Activated CD8-positive, alpha-beta T cell treated with anti-CD3 and anti-CD28 coated beads, Interleukin-2, amount 10 ng/mL, durations not matched to agents 7 days and 5 days (primary cell): ENCODE measurements at regions not wholly inside any gene's neighbourhood (a gene's known extent, or its start where the extent isn't known, plus 50 kb on each side); places are given as distances from the start of the nearest gene placed in this dataset.

Experiments
- ATAC-seq: fragments of 150-1000 bp; cut with Tn5 transposase; one replicate; pipeline ENCODE4 v1.10.0; 2021; ENCODE audit warnings: moderate library complexity
- CTCF ChIA-PET: fragments of 350-600 bp; sonication (Branson Sonifier 250); formaldehyde crosslinking; loops from one replicate; lab custom pipeline; 2021; ENCODE audit warnings: antibody characterized with exemption; lab: Charles Lee
- POLR2A ChIA-PET: fragments of 350-600 bp; sonication (Branson Sonifier 250); formaldehyde crosslinking; loops from one replicate; lab custom pipeline; 2021; ENCODE audit warnings: antibody characterized with exemption; lab: Charles Lee
- DNase-seq: peaks from one replicate; pipeline ENCODE4 v3.0.0-alpha.2; 2020
- H3K27ac Mint-ChIP-seq: one replicate; pipeline ENCODE4 v1.8.0; 2021; ENCODE audit warnings: mild to moderate bottlenecking, mixed read lengths
- H3K27me3 Mint-ChIP-seq: one replicate; pipeline ENCODE4 v1.8.0; 2021; ENCODE audit warnings: low read depth, mixed read lengths
- H3K36me3 Mint-ChIP-seq: one replicate; pipeline ENCODE4 v1.8.0; 2021; ENCODE audit warnings: low read depth, mixed read lengths
- H3K4me1 Mint-ChIP-seq: one replicate; pipeline ENCODE4 v1.8.0; 2021; ENCODE audit warnings: low read depth, mixed read lengths
- H3K4me3 Mint-ChIP-seq: one replicate; pipeline ENCODE4 v1.8.0; 2021; ENCODE audit warnings: mild to moderate bottlenecking, mixed read lengths
- H3K9me3 Mint-ChIP-seq: one replicate; pipeline ENCODE4 v1.8.0; 2022; ENCODE audit warnings: mixed read lengths; ENCODE audit not compliant: insufficient read depth

GRCh38 chr1:199789141-199789540 is 238.4 kb upstream of the NR5A2 start:
- H3K27me3 Mint-ChIP-seq = peaks cover 6% of the 10 kb centered on the region
- H3K4me1 Mint-ChIP-seq = no peaks in the 10 kb centered on the region
- H3K36me3 Mint-ChIP-seq = no peaks in the 10 kb centered on the region
- H3K4me3 Mint-ChIP-seq = no peak overlapping the region
- no peak for DNase-seq
- H3K27ac Mint-ChIP-seq = no peak overlapping the region
- POLR2A ChIA-PET = no interaction called here
- no peak for ATAC-seq
- CTCF ChIA-PET = no interaction called here
- no peaks in the 10 kb centered on the region for H3K9me3 Mint-ChIP-seq

GRCh38 chr1:199791495-199791894 is 236.0 kb upstream of the NR5A2 start:
- Mint-ChIP-seq H3K4me3 (no peak overlapping the region), H3K36me3 (no peaks in the 10 kb centered on the region), H3K27me3 (peaks cover 2% of the 10 kb centered on the region), H3K4me1 (no peaks in the 10 kb centered on the region), H3K27ac (no peak overlapping the region), H3K9me3 (no peaks in the 10 kb centered on the region)
- POLR2A ChIA-PET = no interaction called here
- no peak for DNase-seq
- ATAC-seq = no peak
- CTCF ChIA-PET = no interaction called here

- DNase-seq = no peak
- H3K36me3 Mint-ChIP-seq = no peaks in the 10 kb centered on the region
- no peaks in the 10 kb centered on the region for H3K4me1 Mint-ChIP-seq
- no peaks in the 10 kb centered on the region for H3K9me3 Mint-ChIP-seq
- POLR2A ChIA-PET = no interaction called here
- peaks cover 2% of the 10 kb centered on the region for H3K27me3 Mint-ChIP-seq
- CTCF ChIA-PET = no interaction called here
- H3K27ac Mint-ChIP-seq = no peak overlapping the region
- H3K4me3 Mint-ChIP-seq = no peak overlapping the region
- no peak for ATAC-seq
These were observed 234.6 kb upstream of the NR5A2 start for GRCh38 chr1:199792874-199793273.

- H3K4me1 Mint-ChIP-seq = no peaks in the 10 kb centered on the region
- H3K36me3 Mint-ChIP-seq = no peaks in the 10 kb centered on the region
- no peak for ATAC-seq
- H3K9me3 Mint-ChIP-seq = no peaks in the 10 kb centered on the region
- peaks cover 2% of the 10 kb centered on the region for H3K27me3 Mint-ChIP-seq
- H3K27ac Mint-ChIP-seq = no peak overlapping the region
- DNase-seq = no peak
- no peak overlapping the region for H3K4me3 Mint-ChIP-seq
- ChIA-PET POLR2A (no interaction called here), CTCF (no interaction called here)
These were observed 233.2 kb upstream of the NR5A2 start for GRCh38 chr1:199794105-199794863.

- no peaks in the 10 kb centered on the region for H3K4me1 Mint-ChIP-seq
- CTCF ChIA-PET = no interaction called here
- peaks cover 7% of the 10 kb centered on the region for H3K27me3 Mint-ChIP-seq
- DNase-seq (no peak), ATAC-seq (no peak)
- POLR2A ChIA-PET = no interaction called here
- no peaks in the 10 kb centered on the region for H3K9me3 Mint-ChIP-seq
- no peaks in the 10 kb centered on the region for H3K36me3 Mint-ChIP-seq
- H3K4me3 Mint-ChIP-seq = no peak overlapping the region
- no peak overlapping the region for H3K27ac Mint-ChIP-seq
These were observed 228.4 kb upstream of the NR5A2 start for GRCh38 chr1:199799116-199799515.

- no peaks in the 10 kb centered on the region for H3K36me3 Mint-ChIP-seq
- DNase-seq (no peak), ATAC-seq (no peak)
- H3K27me3 Mint-ChIP-seq = peaks cover 7% of the 10 kb centered on the region
- H3K9me3 Mint-ChIP-seq = no peaks in the 10 kb centered on the region
- CTCF ChIA-PET = no interaction called here
- POLR2A ChIA-PET = no interaction called here
- H3K4me3 Mint-ChIP-seq = no peak overlapping the region
- no peak overlapping the region for H3K27ac Mint-ChIP-seq
- H3K4me1 Mint-ChIP-seq = no peaks in the 10 kb centered on the region
These were observed 223.0 kb upstream of the NR5A2 start for GRCh38 chr1:199804526-199804925.

GRCh38 chr1:199808110-199808870 is 219.2 kb upstream of the NR5A2 start:
- no peaks in the 10 kb centered on the region for H3K9me3 Mint-ChIP-seq
- H3K4me3 Mint-ChIP-seq = no peak overlapping the region
- CTCF ChIA-PET = no interaction called here
- no peak overlapping the region for H3K27ac Mint-ChIP-seq
- no peaks in the 10 kb centered on the region for H3K36me3 Mint-ChIP-seq
- DNase-seq (no peak), ATAC-seq (no peak)
- no peaks in the 10 kb centered on the region for H3K4me1 Mint-ChIP-seq
- POLR2A ChIA-PET = no interaction called here
- peaks cover 3% of the 10 kb centered on the region for H3K27me3 Mint-ChIP-seq

GRCh38 chr1:199809311-199809710 is 218.2 kb upstream of the NR5A2 start:
- Mint-ChIP-seq H3K36me3 (no peaks in the 10 kb centered on the region), H3K9me3 (no peaks in the 10 kb centered on the region), H3K4me3 (no peak overlapping the region), H3K27ac (no peak overlapping the region), H3K4me1 (no peaks in the 10 kb centered on the region), H3K27me3 (peaks cover 3% of the 10 kb centered on the region)
- POLR2A ChIA-PET = no interaction called here
- DNase-seq = no peak
- ATAC-seq = no peak
- CTCF ChIA-PET = no interaction called here

GRCh38 chr1:199811163-199811562 is 216.3 kb upstream of the NR5A2 start:
- Mint-ChIP-seq H3K4me3 (no peak overlapping the region), H3K27me3 (peaks cover 3% of the 10 kb centered on the region), H3K4me1 (no peaks in the 10 kb centered on the region), H3K9me3 (no peaks in the 10 kb centered on the region), H3K36me3 (no peaks in the 10 kb centered on the region), H3K27ac (no peak overlapping the region)
- CTCF ChIA-PET = interaction anchor here (0.7 kb wide), 1 partner anchor 10 kb away, joined by 3 read pairs; no protein-coding TSS in a partner anchor
- no peak for ATAC-seq
- no peak for DNase-seq
- POLR2A ChIA-PET = no interaction called here

- no peak overlapping the region for H3K27ac Mint-ChIP-seq
- ATAC-seq = no peak
- CTCF ChIA-PET = no interaction called here
These were observed 214.3 kb upstream of the NR5A2 start for GRCh38 chr1:199813198-199813597.

GRCh38 chr1:199815947-199816346 is 211.6 kb upstream of the NR5A2 start:
- peaks cover 6% of the 10 kb centered on the region for H3K27me3 Mint-ChIP-seq
- no peak for DNase-seq
- H3K36me3 Mint-ChIP-seq = no peaks in the 10 kb centered on the region
- no peak overlapping the region for H3K27ac Mint-ChIP-seq
- ATAC-seq = no peak
- CTCF ChIA-PET = no interaction called here
- H3K9me3 Mint-ChIP-seq = no peaks in the 10 kb centered on the region
- no peak overlapping the region for H3K4me3 Mint-ChIP-seq
- H3K4me1 Mint-ChIP-seq = no peaks in the 10 kb centered on the region
- POLR2A ChIA-PET = no interaction called here

More at GRCh38 chr1:199813198-199813597, 214.3 kb upstream of the NR5A2 start:
- Mint-ChIP-seq H3K36me3 (no peaks in the 10 kb centered on the region), H3K27me3 (peaks cover 3% of the 10 kb centered on the region), H3K4me1 (no peaks in the 10 kb centered on the region), H3K9me3 (no peaks in the 10 kb centered on the region), H3K4me3 (no peak overlapping the region)
- POLR2A ChIA-PET = no interaction called here
- no peak for DNase-seq

- no peak overlapping the region for H3K27ac Mint-ChIP-seq
- peaks cover 3% of the 10 kb centered on the region for H3K27me3 Mint-ChIP-seq
- POLR2A ChIA-PET = no interaction called here
- DNase-seq (no peak), ATAC-seq (no peak)
- no peaks in the 10 kb centered on the region for H3K36me3 Mint-ChIP-seq
- CTCF ChIA-PET = no interaction called here
- no peak overlapping the region for H3K4me3 Mint-ChIP-seq
- no peaks in the 10 kb centered on the region for H3K4me1 Mint-ChIP-seq
- H3K9me3 Mint-ChIP-seq = no peaks in the 10 kb centered on the region
These were observed 210.2 kb upstream of the NR5A2 start for GRCh38 chr1:199817266-199817665.
